GM12878 (cell line): ENCODE measurements at regions not wholly inside any gene's neighbourhood (a gene's known extent, or its start where the extent isn't known, plus 50 kb on each side); places are given as distances from the start of the nearest gene placed in this dataset.

Experiments used
- ATAC-seq: fragments of 200-7000 bp; cut with Tn5 transposase; 3 replicates; pipeline ENCODE4 v1.9.1; 2020; ENCODE audit warnings: mild to moderate bottlenecking, moderate library complexity
- BruUV-seq: library from RNA; stranded (reverse); fragments of 400-500 nt; replicated peaks from 2 replicates; lab custom pipeline; 2021; lab: Mats Ljungman, UMichigan
- CTCF ChIA-PET: fragments of 300-600 bp; sonication (Branson Sonifier 250); formaldehyde crosslinking; extraction: SDS; loops from one replicate; lab custom pipeline; 2021; ENCODE audit warnings: inconsistent platforms; lab: Yijun Ruan, JAX
- POLR2A ChIA-PET: fragments of 350-600 bp; formaldehyde crosslinking; extraction: SDS; loops from one replicate; lab custom pipeline; 2021; ENCODE audit warnings: inconsistent platforms; lab: Charles Lee
- RAD21 ChIA-PET: fragments of 300-600 bp; sonication (Branson Sonifier 250); formaldehyde crosslinking; loops from one replicate; lab custom pipeline; 2023; ENCODE audit warnings: antibody characterized with exemption; ENCODE audit not compliant: unreplicated experiment; lab: Charles Lee
- SMC1A ChIA-PET: fragments of 300-600 bp; sonication (Branson Sonifier 250); formaldehyde crosslinking; loops from one replicate; lab custom pipeline; 2023; ENCODE audit not compliant: unreplicated experiment, uncharacterized antibody; lab: Charles Lee
- DNase-seq: peaks from one replicate; pipeline ENCODE4 v3.0.0-alpha.2; 2011; ENCODE audit warnings: low read depth, low spot score
- FAIRE-seq: peaks from 3 replicates; lab custom pipeline; 2011; peaks lifted over from hg19 to GRCh38; lab: Jason Lieb, UNC
- H2AFZ ChIP-seq: 2 replicates; pipeline ENCODE4 v1.6.0; 2011; ENCODE audit warnings: low read depth, low read length, control low read depth; ENCODE audit not compliant: control insufficient read depth
- H3K27ac ChIP-seq: 2 replicates; pipeline ENCODE4 v1.5.1; 2011; ENCODE audit warnings: control low read depth; ENCODE audit not compliant: control insufficient read depth, insufficient read depth
- H3K27me3 ChIP-seq, 2 experiments: replicated peaks in 1 of 2; 2 replicates each; pipeline versions ENCODE4 v1.6.0 to v1.6.1; 2011; ENCODE audit warnings: low read length in 1 of 2; ENCODE audit not compliant: control insufficient read depth in 2 of 2, insufficient read depth in 2 of 2
- H3K36me3 ChIP-seq, 2 experiments: 2 replicates each; pipeline ENCODE4 v1.5.1; 2011; ENCODE audit warnings: low read length in 1 of 2; ENCODE audit not compliant: control insufficient read depth in 2 of 2, insufficient read depth in 2 of 2
- H3K4me1 ChIP-seq: 2 replicates; pipeline ENCODE4 v1.6.1; 2011; ENCODE audit warnings: mild to moderate bottlenecking, low read length, moderate library complexity, mixed read lengths; ENCODE audit not compliant: control insufficient read depth, insufficient read depth
- H3K4me2 ChIP-seq: 2 replicates; pipeline ENCODE4 v1.6.0; 2011; ENCODE audit warnings: control low read depth; ENCODE audit not compliant: control insufficient read depth, insufficient read depth
- H3K4me3 ChIP-seq: fragments of 200-600 bp; sonication (generic); 2 replicates; pipeline ENCODE4 v1.5.1; 2016
- H3K79me2 ChIP-seq: 2 replicates; pipeline ENCODE4 v1.6.0; 2011; ENCODE audit warnings: low read length; ENCODE audit not compliant: control insufficient read depth, insufficient read depth
- H3K9ac ChIP-seq: 2 replicates; pipeline ENCODE4 v1.8.0; 2011; ENCODE audit warnings: low read length, control low read depth, mixed read lengths; ENCODE audit not compliant: control insufficient read depth, insufficient read depth
- H3K9me3 ChIP-seq: replicated peaks from 3 replicates; pipeline ENCODE4 v1.5.1; 2011; ENCODE audit warnings: mild to moderate bottlenecking, low read length; ENCODE audit not compliant: control insufficient read depth, insufficient read depth
- H4K20me1 ChIP-seq: 2 replicates; pipeline ENCODE4 v1.6.0; 2011; ENCODE audit not compliant: control insufficient read depth, insufficient read depth
- BMI1 ChIP-seq: fragments of 450-650 bp; IDR thresholded peaks from 2 replicates; pipeline ENCODE4 v1.6.1; 2016; ENCODE audit warnings: mild to moderate bottlenecking, moderate library complexity, borderline replicate concordance
- KAT2A ChIP-seq: conservative IDR thresholded peaks from 2 replicates; pipeline ENCODE4 v1.6.1; 2011; ENCODE audit warnings: low read depth, low read length; ENCODE audit not compliant: control insufficient read depth
- MTA3 ChIP-seq: IDR thresholded peaks from 2 replicates; pipeline ENCODE4 v1.6.1; 2012; ENCODE audit warnings: low read length, inconsistent platforms, borderline replicate concordance
- NR2C2 ChIP-seq: IDR thresholded peaks from 2 replicates; pipeline ENCODE4 v1.6.1; 2011; ENCODE audit warnings: borderline replicate concordance, low read depth; ENCODE audit not compliant: control insufficient read depth, insufficient read length
- NRF1 ChIP-seq: conservative IDR thresholded peaks from 2 replicates; pipeline ENCODE4 v1.6.1; 2011; ENCODE audit warnings: mild to moderate bottlenecking, low read depth, low read length, improper control_type of control experiment
- PAX8 ChIP-seq: fragments of 450-650 bp; IDR thresholded peaks from 2 replicates; pipeline ENCODE4 v1.6.1; 2017; ENCODE audit warnings: mild to moderate bottlenecking, moderate library complexity
- POU2F2 ChIP-seq: IDR thresholded peaks from 3 replicates; pipeline ENCODE4 v1.6.1; 2011; ENCODE audit warnings: low read depth, mild to moderate bottlenecking, low read length, borderline replicate concordance
- TAF1 ChIP-seq: IDR thresholded peaks from 2 replicates; pipeline ENCODE4 v1.6.1; 2011; ENCODE audit warnings: mild to moderate bottlenecking, low read depth, low read length, borderline replicate concordance
- TCF3 ChIP-seq: IDR thresholded peaks from 2 replicates; pipeline ENCODE4 v1.6.1; 2012; ENCODE audit warnings: low read depth, mild to moderate bottlenecking, low read length, borderline replicate concordance; ENCODE audit not compliant: insufficient read depth
- TCF7 ChIP-seq: IDR thresholded peaks from 2 replicates; pipeline ENCODE4 v1.6.1; 2014; ENCODE audit warnings: antibody characterized with exemption, borderline replicate concordance
- ZNF24 ChIP-seq: fragments of 450-650 bp; IDR thresholded peaks from 2 replicates; pipeline ENCODE4 v1.6.1; 2017; ENCODE audit warnings: antibody characterized with exemption, mild to moderate bottlenecking
- WGBS: methylation state at CpG from one replicate; pipeline ENCODE4 v1.1.6; 2016; ENCODE audit warnings: low lambda C conversion rate; ENCODE audit not compliant: insufficient replicate concordance, insufficient coverage; ENCODE audit errors: missing lambda C conversion rate; 5-methylcytosine and 5-hydroxymethylcytosine counted together
- in situ Hi-C: fragments of 300-500 bp; cut with MboI; formaldehyde crosslinking; loops from 9 replicates; pipeline ENCODE4 v1.14.3; 2018; ENCODE audit warnings: mixed read lengths
- intact Hi-C: fragments of 100-400 bp; cut with micrococcal nuclease; formaldehyde crosslinking; loops from one replicate; pipeline ENCODE4 v1.14.2; 2022; ENCODE audit not compliant: unreplicated experiment
- TF ChIP-seq, protein P1 (sequence below): fragments of 450-650 bp; formaldehyde crosslinking; IDR thresholded peaks from 2 replicates; pipeline ENCODE4 v1.4.0; 2020; ENCODE audit warnings: mild to moderate bottlenecking, moderate library complexity
- TF ChIP-seq, protein P2 (sequence below): IDR thresholded peaks from 2 replicates; pipeline ENCODE4 v1.6.1; 2011; ENCODE audit warnings: borderline replicate concordance, low read depth, mild to moderate bottlenecking, moderate library complexity, low read length; ENCODE audit not compliant: insufficient read depth, poor library complexity, severe bottlenecking
- TF ChIP-seq, protein P3 (sequence below): fragments of 450-650 bp; conservative IDR thresholded peaks from 2 replicates; pipeline ENCODE4 v1.6.1; 2017; ENCODE audit warnings: mild to moderate bottlenecking, moderate library complexity

DNA sequence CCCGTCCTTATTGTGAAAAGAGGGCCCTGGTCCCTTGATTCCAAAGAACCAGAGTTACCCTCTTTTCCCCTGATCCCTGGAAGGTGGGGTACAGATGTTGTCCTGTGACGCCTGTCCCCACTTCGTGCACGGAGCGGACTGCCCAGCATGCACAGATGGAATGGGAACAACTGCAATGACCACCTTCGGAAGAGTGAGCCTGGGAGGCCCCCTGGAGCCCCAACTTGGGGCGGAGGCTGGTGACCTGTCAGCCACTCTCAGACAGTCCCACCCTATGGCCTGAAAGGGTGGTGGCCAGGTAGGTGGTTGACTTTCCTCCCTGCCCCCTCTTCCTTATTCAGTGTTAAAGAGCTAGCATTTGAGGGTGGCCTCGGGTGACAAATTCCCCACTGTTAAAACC, 196.6 kb upstream of the GALNT17 start:
- CTCF ChIA-PET: interaction anchor here (1.0 kb wide), 1 partner anchor 86 kb away, joined by 3 read pairs; no protein-coding TSS in a partner anchor
- H3K4me3 ChIP-seq: no peak overlapping the region
- TF ChIP-seq MTA3 (no peak), TAF1 (no peak), BMI1 (no peak), NRF1 (no peak), NR2C2 (no peak), POU2F2 (no peak), PAX8 (no peak), KAT2A (no peak), ZNF24 (no peak), TCF7 (no peak), TCF3 (no peak)
- TF ChIP-seq, protein P1, sequence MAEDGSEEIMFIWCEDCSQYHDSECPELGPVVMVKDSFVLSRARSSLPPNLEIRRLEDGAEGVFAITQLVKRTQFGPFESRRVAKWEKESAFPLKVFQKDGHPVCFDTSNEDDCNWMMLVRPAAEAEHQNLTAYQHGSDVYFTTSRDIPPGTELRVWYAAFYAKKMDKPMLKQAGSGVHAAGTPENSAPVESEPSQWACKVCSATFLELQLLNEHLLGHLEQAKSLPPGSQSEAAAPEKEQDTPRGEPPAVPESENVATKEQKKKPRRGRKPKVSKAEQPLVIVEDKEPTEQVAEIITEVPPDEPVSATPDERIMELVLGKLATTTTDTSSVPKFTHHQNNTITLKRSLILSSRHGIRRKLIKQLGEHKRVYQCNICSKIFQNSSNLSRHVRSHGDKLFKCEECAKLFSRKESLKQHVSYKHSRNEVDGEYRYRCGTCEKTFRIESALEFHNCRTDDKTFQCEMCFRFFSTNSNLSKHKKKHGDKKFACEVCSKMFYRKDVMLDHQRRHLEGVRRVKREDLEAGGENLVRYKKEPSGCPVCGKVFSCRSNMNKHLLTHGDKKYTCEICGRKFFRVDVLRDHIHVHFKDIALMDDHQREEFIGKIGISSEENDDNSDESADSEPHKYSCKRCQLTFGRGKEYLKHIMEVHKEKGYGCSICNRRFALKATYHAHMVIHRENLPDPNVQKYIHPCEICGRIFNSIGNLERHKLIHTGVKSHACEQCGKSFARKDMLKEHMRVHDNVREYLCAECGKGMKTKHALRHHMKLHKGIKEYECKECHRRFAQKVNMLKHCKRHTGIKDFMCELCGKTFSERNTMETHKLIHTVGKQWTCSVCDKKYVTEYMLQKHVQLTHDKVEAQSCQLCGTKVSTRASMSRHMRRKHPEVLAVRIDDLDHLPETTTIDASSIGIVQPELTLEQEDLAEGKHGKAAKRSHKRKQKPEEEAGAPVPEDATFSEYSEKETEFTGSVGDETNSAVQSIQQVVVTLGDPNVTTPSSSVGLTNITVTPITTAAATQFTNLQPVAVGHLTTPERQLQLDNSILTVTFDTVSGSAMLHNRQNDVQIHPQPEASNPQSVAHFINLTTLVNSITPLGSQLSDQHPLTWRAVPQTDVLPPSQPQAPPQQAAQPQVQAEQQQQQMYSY (CRISPR knock-in tag): no peak
- TF ChIP-seq, protein P2, sequence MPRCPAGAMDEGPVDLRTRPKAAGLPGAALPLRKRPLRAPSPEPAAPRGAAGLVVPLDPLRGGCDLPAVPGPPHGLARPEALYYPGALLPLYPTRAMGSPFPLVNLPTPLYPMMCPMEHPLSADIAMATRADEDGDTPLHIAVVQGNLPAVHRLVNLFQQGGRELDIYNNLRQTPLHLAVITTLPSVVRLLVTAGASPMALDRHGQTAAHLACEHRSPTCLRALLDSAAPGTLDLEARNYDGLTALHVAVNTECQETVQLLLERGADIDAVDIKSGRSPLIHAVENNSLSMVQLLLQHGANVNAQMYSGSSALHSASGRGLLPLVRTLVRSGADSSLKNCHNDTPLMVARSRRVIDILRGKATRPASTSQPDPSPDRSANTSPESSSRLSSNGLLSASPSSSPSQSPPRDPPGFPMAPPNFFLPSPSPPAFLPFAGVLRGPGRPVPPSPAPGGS: no peak
- TF ChIP-seq, protein P3, sequence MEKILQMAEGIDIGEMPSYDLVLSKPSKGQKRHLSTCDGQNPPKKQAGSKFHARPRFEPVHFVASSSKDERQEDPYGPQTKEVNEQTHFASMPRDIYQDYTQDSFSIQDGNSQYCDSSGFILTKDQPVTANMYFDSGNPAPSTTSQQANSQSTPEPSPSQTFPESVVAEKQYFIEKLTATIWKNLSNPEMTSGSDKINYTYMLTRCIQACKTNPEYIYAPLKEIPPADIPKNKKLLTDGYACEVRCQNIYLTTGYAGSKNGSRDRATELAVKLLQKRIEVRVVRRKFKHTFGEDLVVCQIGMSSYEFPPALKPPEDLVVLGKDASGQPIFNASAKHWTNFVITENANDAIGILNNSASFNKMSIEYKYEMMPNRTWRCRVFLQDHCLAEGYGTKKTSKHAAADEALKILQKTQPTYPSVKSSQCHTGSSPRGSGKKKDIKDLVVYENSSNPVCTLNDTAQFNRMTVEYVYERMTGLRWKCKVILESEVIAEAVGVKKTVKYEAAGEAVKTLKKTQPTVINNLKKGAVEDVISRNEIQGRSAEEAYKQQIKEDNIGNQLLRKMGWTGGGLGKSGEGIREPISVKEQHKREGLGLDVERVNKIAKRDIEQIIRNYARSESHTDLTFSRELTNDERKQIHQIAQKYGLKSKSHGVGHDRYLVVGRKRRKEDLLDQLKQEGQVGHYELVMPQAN: no peak
- TF ChIP-seq, all 136 proteins: peak for 0
- FAIRE-seq: no peak
- no peak for ATAC-seq
- Histone ChIP-seq H3K36me3 (no peaks in the 10 kb centered on the region), H3K9ac (no peak overlapping the region), H3K9me3 (no peaks in the 10 kb centered on the region), H3K27me3 (no peaks in the 10 kb centered on the region), H3K27ac (no peak overlapping the region), H3K4me1 (no peaks in the 10 kb centered on the region), H3K4me2 (no peak overlapping the region), H3K79me2 (no peaks in the 10 kb centered on the region), H4K20me1 (no peaks in the 10 kb centered on the region), H2AFZ (no peak overlapping the region)
- ChIA-PET RAD21 (no interaction called here), SMC1A (no interaction called here), POLR2A (no interaction called here)
- no peak for DNase-seq
- BruUV-seq: no TSS peak
- WGBS: 32% methylated on average over 8 of the region's 8 CpGs
- intact Hi-C loops: no loop called here
- in situ Hi-C loops: no loop called here
